Stimulated activated CD8-positive, alpha-beta memory T cell treated with anti-CD3 and anti-CD28 coated beads, Interleukin-4, amount 100 ng/mL, for 1 hour (primary cell): ENCODE measurements at regions not wholly inside any gene's neighbourhood (a gene's known extent, or its start where the extent isn't known, plus 50 kb on each side); places are given as distances from the start of the nearest gene placed in this dataset.
"Not testable (repeated sequence)": the region's sequence is repeated elsewhere in the genome, so short reads cannot be mapped to it uniquely, and the experiment has no call there.

Experiments used
- DNase-seq, 2 donors: peaks; one replicate each; pipeline ENCODE4 v3.0.0-alpha.2; 2020; ENCODE audit warnings: low read depth in 2 of 2, low spot score in 1 of 2

GRCh38 chr10:123309731-123310130 is 155.5 kb downstream of the BUB3 start:
- no peak for DNase-seq

GRCh38 chr10:123316776-123317175 is 162.6 kb downstream of the BUB3 start:
- DNase-seq = no peak

GRCh38 chr10:123318516-123318915 is 164.3 kb downstream of the BUB3 start:
- no peak for DNase-seq

GRCh38 chr10:123320091-123320490 is 165.9 kb downstream of the BUB3 start:
- no peak for DNase-seq

DNA sequence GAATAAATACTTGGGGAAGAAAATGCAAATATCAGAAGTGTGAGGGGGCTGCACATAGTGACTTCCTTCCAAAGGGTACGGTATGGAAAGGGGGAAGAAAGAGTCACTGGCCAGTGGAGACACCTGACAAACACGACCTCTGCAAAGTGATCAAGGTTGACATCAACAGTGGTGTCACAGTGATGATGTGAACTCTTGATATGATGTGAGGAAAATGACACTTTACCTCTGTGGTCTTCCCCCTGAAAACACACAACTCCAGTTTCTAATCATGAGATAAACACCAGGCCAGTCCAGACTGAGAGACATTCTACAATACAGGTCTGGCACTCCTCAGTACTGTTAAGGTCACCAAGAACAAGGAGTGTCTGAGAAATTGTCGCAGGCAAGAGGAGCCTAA is 169.7 kb downstream of the BUB3 start:
- no peak for DNase-seq

DNA sequence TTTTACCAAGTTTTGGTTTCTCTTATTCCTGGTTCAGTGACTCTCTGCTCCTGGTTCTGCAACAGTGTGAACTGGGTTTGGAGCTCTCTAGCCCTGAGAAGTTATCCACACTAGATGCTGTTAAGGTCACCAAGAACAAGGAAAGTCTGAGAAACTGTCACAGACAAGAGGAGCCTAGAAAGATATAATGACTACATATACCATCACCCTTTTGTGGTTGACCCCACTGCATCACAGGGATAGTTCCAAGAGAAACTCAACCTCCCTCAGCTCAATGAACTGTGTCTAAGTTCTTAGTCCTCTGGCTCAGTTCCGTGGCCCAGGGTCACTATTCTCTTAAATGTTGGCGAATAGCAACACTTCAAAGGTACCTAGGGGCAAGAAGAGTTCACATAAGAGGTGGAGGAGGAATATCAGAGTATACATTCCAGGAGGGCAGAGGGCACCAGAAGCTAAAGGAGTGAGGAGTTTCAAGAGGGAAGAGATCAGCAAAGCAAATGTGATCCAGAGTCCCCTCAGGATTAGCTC is 171.5 kb downstream of the BUB3 start:
- no peak for DNase-seq

GRCh38 chr10:123326674-123327073 is 172.5 kb downstream of the BUB3 start:
- no peak for DNase-seq

DNA sequence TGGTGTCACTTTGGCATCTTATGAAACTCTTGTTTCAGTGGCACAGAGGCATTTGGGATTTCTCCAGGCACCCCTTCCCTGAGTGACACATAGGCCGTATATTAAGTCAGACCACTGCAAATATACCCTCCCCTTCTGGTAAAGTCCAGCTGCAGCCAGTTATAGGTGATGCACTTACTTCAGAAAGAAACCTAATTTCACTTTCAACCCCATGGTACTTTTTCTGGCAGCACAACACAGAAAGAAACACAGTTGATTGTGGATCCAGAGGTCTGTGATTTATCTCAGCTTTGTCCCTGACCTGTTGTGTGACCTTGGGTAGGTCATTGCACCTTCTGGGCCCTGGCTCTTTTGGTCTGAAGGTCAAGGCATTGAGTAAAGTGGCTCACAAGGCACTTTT is 173.2 kb downstream of the BUB3 start:
- DNase-seq = no peak

GRCh38 chr10:123327896-123328295 is 173.7 kb downstream of the BUB3 start:
- DNase-seq = no peak

DNA sequence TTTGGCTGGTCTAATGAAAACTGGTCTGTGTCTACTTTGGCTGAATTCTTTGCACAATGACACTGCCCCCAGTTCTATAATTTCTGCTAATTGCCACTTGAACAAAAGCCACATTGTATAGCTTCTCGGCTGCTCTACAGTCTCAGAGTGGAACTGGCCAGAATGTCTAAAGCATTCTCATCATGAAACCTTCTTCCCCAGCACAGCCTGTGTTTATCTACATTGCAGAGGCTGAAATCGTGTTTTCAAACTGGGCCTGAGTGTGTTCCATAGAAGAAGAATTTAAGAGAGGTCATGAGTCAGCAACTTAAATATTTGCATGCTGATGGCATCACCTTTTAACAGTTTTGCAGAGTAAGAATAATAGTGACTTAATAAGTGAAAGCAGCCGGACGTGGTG is 177.2 kb downstream of the BUB3 start:
- DNase-seq = no peak

DNA sequence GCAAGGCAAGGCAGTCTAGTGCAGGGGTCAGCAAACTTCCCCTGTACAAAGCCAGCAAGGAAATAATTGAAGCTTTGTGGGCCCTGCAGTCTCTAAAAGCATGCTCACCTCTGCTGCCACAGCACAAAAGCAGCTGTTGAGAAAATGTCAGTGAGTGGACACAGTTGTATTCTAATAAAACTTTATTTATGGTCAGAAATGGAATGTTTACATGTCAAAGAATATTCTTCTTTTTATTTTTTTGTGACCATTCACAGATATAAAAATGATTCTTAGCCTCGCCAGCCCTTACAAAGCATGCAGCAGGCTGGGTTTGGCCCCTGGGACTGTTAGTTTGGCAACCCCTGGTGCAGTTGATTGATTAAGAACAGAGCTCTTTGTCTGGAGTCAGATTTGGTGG is 192.4 kb downstream of the BUB3 start:
- no peak for DNase-seq

DNA sequence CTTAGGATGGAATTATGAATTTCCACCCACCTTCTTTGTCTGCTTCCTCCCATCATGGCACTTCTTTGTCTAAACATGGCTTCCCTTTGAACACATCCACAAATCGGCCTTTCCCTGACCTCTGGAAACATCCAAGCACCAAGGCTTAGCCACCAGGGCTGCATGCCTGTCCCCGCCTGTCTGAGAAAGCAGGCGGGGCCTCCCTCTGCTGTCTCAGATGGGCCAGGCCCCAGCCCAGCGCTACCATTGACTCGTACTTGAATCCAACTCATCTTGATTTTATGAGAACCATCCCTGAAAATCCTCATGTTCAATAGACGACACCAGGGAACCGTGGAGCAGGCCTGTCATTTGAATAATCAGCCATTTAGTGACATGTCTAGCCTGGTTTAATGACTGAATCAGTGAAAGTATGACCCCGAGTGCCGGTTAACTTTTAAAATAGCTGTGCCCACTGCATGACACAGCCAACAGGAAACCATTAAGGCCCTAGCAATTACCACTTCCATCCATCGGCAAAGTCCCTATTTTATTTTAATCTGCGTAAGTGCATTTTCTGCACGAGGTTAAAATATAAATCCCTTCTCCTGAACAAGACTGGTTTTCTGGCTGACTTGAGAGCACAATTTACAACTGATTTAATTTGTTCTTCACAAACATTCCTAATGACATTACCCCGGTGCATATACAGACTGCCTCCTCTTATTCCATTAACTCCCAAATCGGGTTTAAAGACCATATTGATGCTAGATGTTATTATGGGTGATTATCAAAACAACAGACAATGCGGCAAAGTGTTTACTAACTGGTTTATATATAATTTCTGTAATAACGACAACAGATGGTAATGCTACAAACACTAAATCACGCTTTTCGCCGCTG is 194.7 kb downstream of the BUB3 start:
- no peak for DNase-seq

DNA sequence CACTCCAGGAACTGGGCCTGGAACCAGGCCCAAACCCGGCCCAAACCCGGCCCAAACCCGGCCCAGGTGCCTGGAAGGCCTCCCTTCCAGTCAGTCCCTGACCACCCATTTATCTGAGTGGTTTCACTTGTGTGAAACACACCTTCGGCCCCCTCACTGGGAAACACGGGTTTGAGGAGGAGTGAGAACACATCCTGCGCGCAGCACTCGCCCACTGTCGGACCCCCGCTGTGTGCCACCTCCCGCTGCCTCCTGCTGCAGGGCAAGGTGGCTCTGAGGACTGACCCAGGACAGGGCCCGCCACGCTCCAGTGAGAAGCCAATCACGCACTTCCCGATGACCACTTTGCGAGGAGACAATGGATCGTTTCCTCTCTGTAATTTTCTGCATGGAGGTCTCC is 197.5 kb downstream of the BUB3 start:
- no peak for DNase-seq

- DNase-seq = no peak
These were observed 200.3 kb downstream of the BUB3 start for GRCh38 chr10:123354521-123354920.

GRCh38 chr10:123355748-123356481 is 201.7 kb downstream of the BUB3 start:
- no peak for DNase-seq

- no peak for DNase-seq
These were observed 202.6 kb downstream of the BUB3 start for GRCh38 chr10:123356799-123357198.

DNA sequence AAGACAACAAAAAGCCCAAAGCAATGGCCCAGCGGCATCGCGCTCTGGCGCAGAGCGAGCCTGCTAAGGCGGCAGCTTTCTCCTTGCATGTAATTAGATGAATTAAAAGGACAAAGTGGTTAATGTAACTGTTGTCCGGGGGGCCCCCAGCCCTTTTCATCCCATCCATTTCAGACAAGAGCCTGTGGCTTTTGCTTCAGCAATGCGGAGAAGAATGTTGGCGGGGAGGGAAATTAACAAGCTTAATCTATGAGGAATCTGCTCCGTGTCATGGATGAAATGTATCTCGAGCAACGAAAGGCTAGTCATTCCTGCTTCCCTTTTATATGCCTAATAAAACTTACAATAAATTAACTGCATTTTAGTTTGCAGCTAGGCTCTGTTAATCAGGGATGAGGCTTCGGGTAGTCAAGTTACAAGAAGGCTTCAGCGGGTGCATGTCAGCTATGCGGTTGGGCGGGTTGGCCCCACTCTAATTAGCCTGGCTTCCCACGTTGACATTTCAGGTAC is 203.3 kb downstream of the BUB3 start:
- no peak for DNase-seq

- no peak for DNase-seq
These were observed 205.3 kb downstream of the BUB3 start for GRCh38 chr10:123359539-123359938.

DNA sequence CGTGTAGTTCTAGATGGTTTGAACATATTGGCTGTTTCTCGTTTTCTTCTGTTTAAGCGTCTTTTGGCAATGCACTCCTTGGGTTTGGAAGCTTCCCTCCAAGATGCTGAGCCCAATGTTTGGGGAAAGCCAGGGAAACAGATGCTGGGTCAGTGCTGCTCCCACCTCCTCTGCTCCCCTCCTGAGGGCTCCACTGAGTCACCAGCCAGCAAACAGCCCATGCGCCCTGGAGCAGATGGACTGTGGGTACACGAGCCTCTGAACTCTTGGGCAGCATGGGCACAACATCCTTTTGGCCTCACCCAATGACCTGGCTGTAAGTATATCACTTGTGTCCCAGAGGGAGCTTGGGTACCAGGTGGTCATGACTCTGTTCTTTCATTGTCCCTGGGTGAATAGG is 207.6 kb downstream of the BUB3 start:
- DNase-seq = no peak

DNA sequence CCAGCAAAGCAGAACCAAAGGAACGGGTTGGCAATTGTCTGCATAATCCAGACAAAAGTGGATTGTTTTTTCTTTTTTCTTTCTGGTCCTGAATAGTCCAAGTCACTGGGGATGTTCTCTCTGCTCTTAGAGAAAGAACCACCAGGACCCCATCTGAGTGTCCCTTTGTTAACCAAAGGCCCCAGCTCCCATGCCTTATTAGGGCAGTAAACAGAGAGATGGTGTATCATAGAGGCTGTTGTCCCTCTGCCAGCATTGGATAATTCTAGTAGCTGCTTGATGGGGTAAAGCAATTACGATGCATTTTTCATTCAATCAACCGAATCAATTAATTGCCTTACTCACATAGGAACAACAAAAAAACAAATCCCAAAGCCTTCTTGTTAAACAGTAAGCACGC is 213.0 kb downstream of the BUB3 start:
- DNase-seq = no peak

GRCh38 chr10:123371626-123372025 is 217.4 kb downstream of the BUB3 start:
- not testable (repeated sequence) for DNase-seq

- DNase-seq = no peak
These were observed 219.4 kb downstream of the BUB3 start for GRCh38 chr10:123373591-123373990.
